ENCODE measurements at regions not wholly inside any gene's neighbourhood (a gene's known extent, or its start where the extent isn't known, plus 50 kb on each side); places are given as distances from the start of the nearest gene placed in this dataset.

- Mint-ChIP-seq H3K36me3 (ENCODE audit: insufficient read depth in 1 of 3, low read depth in 3 of 3) (0 out of 7 replicates have a peak, but pooled peaks cover 0 to 3% (median 0%) of the 10 kb centered on the region in 3 experiments), H3K4me1 (no peaks in the 10 kb centered on the region), H3K4me3 (no peak overlapping the region), H3K27ac (no peak overlapping the region), H3K9me3 (peaks cover 0 to 6% of the 10 kb centered on the region in 2 experiments; a peak in 2 of 5 replicates), H3K27me3 (ENCODE audit: low read depth) (no peaks in the 10 kb centered on the region)
- WGBS (ENCODE audit: extremely low coverage, insufficient read length, low lambda C conversion rate) = no CpG with 5 or more reads among the region's 4 CpGs
- H3K79me2 ChIP-seq (ENCODE audit: insufficient read depth, low read length) = no peaks in the 10 kb centered on the region
- no peak overlapping the region for H2AK5ac ChIP-seq (ENCODE audit: insufficient read length, low read length)
- H2BK120ac ChIP-seq (ENCODE audit: low read depth, low read length, poor library complexity, severe bottlenecking) = no peak overlapping the region
- H3K4ac ChIP-seq (ENCODE audit: low read depth, low read length) = no peak overlapping the region
- H3K56ac ChIP-seq (ENCODE audit: insufficient read length, low read depth, low read length) = no peak overlapping the region
- no peak overlapping the region for H3K4me2 ChIP-seq (ENCODE audit: insufficient read depth, insufficient read length, low read length)
- no peak for DNase-seq
- H3K27ac ChIP-seq (ENCODE audit: insufficient read length, low read depth, low read length) = no peak overlapping the region
- H2AFZ ChIP-seq (ENCODE audit: low read length) = no peak overlapping the region
- H2BK15ac ChIP-seq (ENCODE audit: low read depth, low read length) = no peak overlapping the region
- no peak overlapping the region for H3K18ac ChIP-seq (ENCODE audit: insufficient read length, low read depth, low read length)
- H2BK12ac ChIP-seq (ENCODE audit: insufficient read length, low read depth, low read length) = no peak overlapping the region
- no peak overlapping the region for H3K23ac ChIP-seq (ENCODE audit: insufficient read length, low read depth, low read length)
- H2BK20ac ChIP-seq (ENCODE audit: low read depth, low read length, poor library complexity, severe bottlenecking) = no peak overlapping the region
- no peak overlapping the region for H3K14ac ChIP-seq (ENCODE audit: insufficient read depth, low read length)
- no peak overlapping the region for H4K91ac ChIP-seq (ENCODE audit: insufficient read length, low read depth, low read length)
- H4K5ac ChIP-seq (ENCODE audit: insufficient read length, low read depth, low read length) = no peak overlapping the region
- no peaks in the 10 kb centered on the region for H3K23me2 ChIP-seq (ENCODE audit: insufficient read length, low read depth, low read length, poor library complexity, severe bottlenecking)
- no peak overlapping the region for H2BK5ac ChIP-seq (ENCODE audit: insufficient read length, low read length)
- no peaks in the 10 kb centered on the region for H3K27me3 ChIP-seq (ENCODE audit: insufficient read depth, low read length)
- H3T11ph ChIP-seq (ENCODE audit: low read length) = no peak overlapping the region
- no peak overlapping the region for H4K8ac ChIP-seq (replicated peaks; ENCODE audit: insufficient read length, low read depth, low read length)
- no peaks in the 10 kb centered on the region for H4K20me1 ChIP-seq (ENCODE audit: control insufficient read depth, insufficient read depth, insufficient read length)
- no peaks in the 10 kb centered on the region for H3K9me3 ChIP-seq (ENCODE audit: control insufficient read depth, low read depth, low read length)
- no peak for TF ChIP-seq CTCF (conservative IDR thresholded peaks at IDR 0.05)
- H3K9ac ChIP-seq (ENCODE audit: extremely low read depth, insufficient read length, low read length) = no peak overlapping the region
- no peaks in the 10 kb centered on the region for H3K4me1 ChIP-seq (ENCODE audit: insufficient read depth, low read length)
- no peaks in the 10 kb centered on the region for H3K79me1 ChIP-seq (ENCODE audit: insufficient read depth, low read depth, low read length, poor library complexity, severe bottlenecking)
These were observed 541.8 kb downstream of the INHBA start for GRCh38 chr7:41161041-41161587.

Measured in H9 (cell line).